ENCODE measurements at regions not wholly inside any gene's neighbourhood (a gene's known extent, or its start where the extent isn't known, plus 50 kb on each side); places are given as distances from the start of the nearest gene placed in this dataset.

DNA sequence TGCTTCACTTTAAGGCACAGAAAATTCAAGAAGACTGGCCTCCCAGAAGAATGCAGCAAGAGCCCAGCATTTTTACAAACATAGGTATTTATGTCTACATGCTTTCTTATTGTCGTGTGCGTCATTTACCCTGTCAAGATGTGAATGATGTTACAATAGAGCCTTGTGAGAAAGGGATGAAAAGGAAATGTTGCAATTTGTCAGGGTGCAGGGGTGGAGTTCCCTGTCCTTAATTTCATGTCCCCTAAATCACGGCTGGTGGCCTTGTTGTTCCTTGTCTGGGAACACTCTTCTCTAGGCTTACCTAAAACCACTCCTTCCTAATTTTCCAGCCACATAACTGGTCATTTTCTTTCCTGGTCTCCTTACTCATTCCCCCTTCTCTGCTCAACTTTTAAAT, 194.2 kb downstream of the TXNL1 start:
- H3K18ac ChIP-seq (ENCODE audit: low read depth, low read length) = no peak overlapping the region
- DNase-seq (no peak), ATAC-seq (ENCODE audit: low read depth) (no peak)
- H3K36me3 ChIP-seq (ENCODE audit: control insufficient read depth, insufficient read depth, low read length) = no peaks in the 10 kb centered on the region
- dilution Hi-C loops (cut with HindIII; ENCODE audit: low sequenced_read_pairs, unreplicated experiment) = no loop called here
- H3K27me3 ChIP-seq (ENCODE audit: control insufficient read depth, insufficient read depth, low read length) = peaks cover 2% of the 10 kb centered on the region; the same call in 1 of the 2 replicates
- no peaks in the 10 kb centered on the region for H3K4me1 ChIP-seq (ENCODE audit: control insufficient read depth, insufficient read depth, low read length)
- ChIA-PET POLR2A (ENCODE audit: unreplicated experiment) (no interaction called here), CTCF (no interaction called here)
- H3K14ac ChIP-seq (replicated peaks; ENCODE audit: low read depth, low read length) = no peak overlapping the region
- no peak overlapping the region for H3K9ac ChIP-seq (ENCODE audit: low read depth, low read length)
- no peak overlapping the region for H3K27ac ChIP-seq (ENCODE audit: insufficient read depth, low read length)
- H2BK120ac ChIP-seq (ENCODE audit: low read depth, low read length) = no peak overlapping the region
- no peak overlapping the region for H3K4ac ChIP-seq (ENCODE audit: low read depth, low read length)
- H4K20me1 ChIP-seq (ENCODE audit: insufficient read depth, low read length) = no peaks in the 10 kb centered on the region
- no peak overlapping the region for H4K5ac ChIP-seq (ENCODE audit: low read depth, low read length)
- H3K56ac ChIP-seq (ENCODE audit: extremely low read depth, insufficient read depth, low read length) = no peak overlapping the region
- no peak overlapping the region for H3K4me3 ChIP-seq (ENCODE audit: insufficient read depth, low read depth, low read length)
- no peak overlapping the region for H4K91ac ChIP-seq (ENCODE audit: insufficient read depth, low read depth, low read length)
- H2AFZ ChIP-seq (replicated peaks; ENCODE audit: low read length, poor library complexity) = no peak overlapping the region
- TF ChIP-seq BHLHE40 (IDR thresholded peaks at IDR 0.05; ENCODE audit: low read depth, low read length) (no peak), RCOR1 (IDR thresholded peaks at IDR 0.05; ENCODE audit: insufficient replicate concordance, low read length) (no peak), NFE2L2 (IDR thresholded peaks at IDR 0.05; ENCODE audit: low read depth, low read length) (no peak), SMC3 (IDR thresholded peaks at IDR 0.05; ENCODE audit: low read depth, low read length) (no peak), CEBPB (IDR thresholded peaks at IDR 0.05; ENCODE audit: low read depth, low read length) (no peak)
- TF ChIP-seq, protein P1, sequence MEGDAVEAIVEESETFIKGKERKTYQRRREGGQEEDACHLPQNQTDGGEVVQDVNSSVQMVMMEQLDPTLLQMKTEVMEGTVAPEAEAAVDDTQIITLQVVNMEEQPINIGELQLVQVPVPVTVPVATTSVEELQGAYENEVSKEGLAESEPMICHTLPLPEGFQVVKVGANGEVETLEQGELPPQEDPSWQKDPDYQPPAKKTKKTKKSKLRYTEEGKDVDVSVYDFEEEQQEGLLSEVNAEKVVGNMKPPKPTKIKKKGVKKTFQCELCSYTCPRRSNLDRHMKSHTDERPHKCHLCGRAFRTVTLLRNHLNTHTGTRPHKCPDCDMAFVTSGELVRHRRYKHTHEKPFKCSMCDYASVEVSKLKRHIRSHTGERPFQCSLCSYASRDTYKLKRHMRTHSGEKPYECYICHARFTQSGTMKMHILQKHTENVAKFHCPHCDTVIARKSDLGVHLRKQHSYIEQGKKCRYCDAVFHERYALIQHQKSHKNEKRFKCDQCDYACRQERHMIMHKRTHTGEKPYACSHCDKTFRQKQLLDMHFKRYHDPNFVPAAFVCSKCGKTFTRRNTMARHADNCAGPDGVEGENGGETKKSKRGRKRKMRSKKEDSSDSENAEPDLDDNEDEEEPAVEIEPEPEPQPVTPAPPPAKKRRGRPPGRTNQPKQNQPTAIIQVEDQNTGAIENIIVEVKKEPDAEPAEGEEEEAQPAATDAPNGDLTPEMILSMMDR (conservative IDR thresholded peaks at IDR 0.05; ENCODE audit: low read depth, low read length) = no peak
- TF ChIP-seq, protein P2, sequence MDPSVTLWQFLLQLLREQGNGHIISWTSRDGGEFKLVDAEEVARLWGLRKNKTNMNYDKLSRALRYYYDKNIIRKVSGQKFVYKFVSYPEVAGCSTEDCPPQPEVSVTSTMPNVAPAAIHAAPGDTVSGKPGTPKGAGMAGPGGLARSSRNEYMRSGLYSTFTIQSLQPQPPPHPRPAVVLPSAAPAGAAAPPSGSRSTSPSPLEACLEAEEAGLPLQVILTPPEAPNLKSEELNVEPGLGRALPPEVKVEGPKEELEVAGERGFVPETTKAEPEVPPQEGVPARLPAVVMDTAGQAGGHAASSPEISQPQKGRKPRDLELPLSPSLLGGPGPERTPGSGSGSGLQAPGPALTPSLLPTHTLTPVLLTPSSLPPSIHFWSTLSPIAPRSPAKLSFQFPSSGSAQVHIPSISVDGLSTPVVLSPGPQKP (IDR thresholded peaks at IDR 0.05; ENCODE audit: borderline replicate concordance, low read depth, low read length) = no peak
- H3K23ac ChIP-seq (ENCODE audit: low read depth, low read length) = no peak overlapping the region
- H3K9me3 ChIP-seq (ENCODE audit: control insufficient read depth, insufficient read depth, low read length) = no peaks in the 10 kb centered on the region
- H3K79me1 ChIP-seq (ENCODE audit: low read depth in 1 of 2, low read length in 2 of 2) = no peaks in the 10 kb centered on the region
- no peak overlapping the region for H3K4me2 ChIP-seq (ENCODE audit: low read depth, low read length)
- no peak overlapping the region for H2BK15ac ChIP-seq (ENCODE audit: low read depth, low read length)
- no peak overlapping the region for H2AK5ac ChIP-seq (ENCODE audit: low read depth, low read length)
- BruUV-seq (replicated peaks) = no TSS peak
- no peak overlapping the region for H2BK20ac ChIP-seq (ENCODE audit: low read depth, low read length)
- in situ Hi-C loops (cut with MboI; ENCODE audit: low sequenced_read_pairs) = no loop called here
- no CpG with 5 or more reads among the region's 3 CpGs for WGBS, 2 experiments (ENCODE audit: extremely low coverage in 2 of 2, insufficient read length in 1 of 2)
- no peaks in the 10 kb centered on the region for H3K9me1 ChIP-seq (ENCODE audit: insufficient read depth, low read length)
- intact Hi-C loops (cut with micrococcal nuclease) = no loop called here
- no peak overlapping the region for H2BK5ac ChIP-seq (ENCODE audit: low read depth, low read length, poor library complexity, severe bottlenecking)
- H2AK9ac ChIP-seq (replicated peaks; ENCODE audit: low read depth, low read length, poor library complexity) = no peak overlapping the region
- no peak overlapping the region for H4K8ac ChIP-seq (ENCODE audit: low read depth in 2 of 2, low read length in 2 of 2)

Measured in IMR-90 (cell line).